K562 (cell line): ENCODE measurements at regions not wholly inside any gene's neighbourhood (a gene's known extent, or its start where the extent isn't known, plus 50 kb on each side); places are given as distances from the start of the nearest gene placed in this dataset.

Experiments
- ATAC-seq: fragments of 200-7000 bp; cut with Tn5 transposase; 3 replicates; pipeline ENCODE4 v1.9.1; 2020; ENCODE audit warnings: moderate library complexity
- BruUV-seq: library from RNA; stranded (reverse); fragments of 400-500 nt; replicated peaks from 2 replicates; lab custom pipeline; 2021; lab: Mats Ljungman, UMichigan
- CTCF ChIA-PET: fragments of 300-600 bp; formaldehyde crosslinking; extraction: SDS; loops from one replicate; lab custom pipeline; 2021; ENCODE audit warnings: low intra/inter-chr PET ratio; lab: Yijun Ruan, JAX
- POLR2A ChIA-PET: fragments of 300-600, 350-650 bp; sonication (Branson Sonifier 250); formaldehyde crosslinking; extraction: SDS; loops from one replicate; lab custom pipeline; 2021; ENCODE audit warnings: antibody characterized with exemption, inconsistent platforms; lab: Yijun Ruan, JAX
- DNase-seq, 4 experiments: peaks; one replicate each; pipeline versions ENCODE4 v3.0.0 to v3.0.0-alpha.2; 2011 to 2018; ENCODE audit warnings: low spot score in 3 of 4, mixed read lengths in 3 of 4; ENCODE audit errors: extremely low read depth in 1 of 4
- FAIRE-seq: peaks from 2 replicates; lab custom pipeline; 2011; peaks lifted over from hg19 to GRCh38; lab: Jason Lieb, UNC
- H2AFZ ChIP-seq: 2 replicates; pipeline ENCODE4 v1.6.0; 2011; ENCODE audit warnings: low read depth, low read length, control low read depth, inconsistent platforms
- H3K27ac ChIP-seq: fragments of 200-600 bp; 3 replicates; pipeline ENCODE4 v1.8.0; 2011; ENCODE audit warnings: low read depth, mild to moderate bottlenecking, control low read depth, inconsistent platforms, low read length, moderate library complexity, mixed read lengths; ENCODE audit errors: extremely low read depth
- H3K27me3 ChIP-seq, 2 experiments: fragments of 300-600 bp in 1 of 2; 2 replicates in 1 of 2; 3 replicates in 1 of 2; pipeline versions ENCODE4 v1.6.0 to v1.8.0; 2011; ENCODE audit warnings: inconsistent platforms in 2 of 2, low read length in 2 of 2, mild to moderate bottlenecking in 1 of 2, mixed read lengths in 1 of 2, moderate library complexity in 1 of 2; ENCODE audit not compliant: control insufficient read depth in 2 of 2, insufficient read depth in 2 of 2
- H3K36me3 ChIP-seq: fragments of 300-600 bp; 3 replicates; pipeline ENCODE4 v1.8.0; 2011; ENCODE audit warnings: mild to moderate bottlenecking, low read length, inconsistent platforms; ENCODE audit not compliant: control insufficient read depth, insufficient read depth
- H3K4me1 ChIP-seq, 2 experiments: fragments of 200-600 bp in 1 of 2; replicated peaks in 1 of 2; 2 replicates in 1 of 2; 3 replicates in 1 of 2; pipeline versions ENCODE4 v1.5.1 to v1.8.0; 2011; ENCODE audit warnings: inconsistent platforms in 2 of 2, low read length in 2 of 2, mild to moderate bottlenecking in 1 of 2, mixed read lengths in 1 of 2, moderate library complexity in 1 of 2; ENCODE audit not compliant: control insufficient read depth in 2 of 2, insufficient read depth in 2 of 2
- H3K4me2 ChIP-seq: 2 replicates; pipeline ENCODE4 v1.6.1; 2011; ENCODE audit warnings: low read length, control low read depth, inconsistent platforms, mixed read lengths; ENCODE audit not compliant: insufficient read depth
- H3K4me3 ChIP-seq: fragments of 200-600 bp; sonication (generic), shearing (Covaris generic); 2 replicates; pipeline ENCODE4 v1.5.1; 2016; ENCODE audit warnings: control low read depth, inconsistent platforms
- H3K79me2 ChIP-seq: fragments of 200-600 bp; 3 replicates; pipeline ENCODE4 v1.8.0; 2011; ENCODE audit warnings: low read length, inconsistent platforms; ENCODE audit not compliant: control insufficient read depth, insufficient read depth
- H3K9ac ChIP-seq, 2 experiments: 2 replicates each; pipeline versions ENCODE4 v1.6.0 to v1.6.1; 2011; ENCODE audit warnings: low read depth in 2 of 2, low read length in 2 of 2, control low read depth in 1 of 2, inconsistent platforms in 1 of 2, mild to moderate bottlenecking in 1 of 2, mixed read lengths in 1 of 2; ENCODE audit not compliant: insufficient read depth in 1 of 2
- H3K9me1 ChIP-seq: one replicate; pipeline ENCODE4 v1.6.0; 2011; ENCODE audit warnings: inconsistent platforms, mild to moderate bottlenecking, low read length, moderate library complexity; ENCODE audit not compliant: control insufficient read depth, insufficient read depth
- H3K9me3 ChIP-seq: replicated peaks from 2 replicates; pipeline ENCODE4 v1.5.1; 2011; ENCODE audit warnings: low read depth, low read length, inconsistent platforms; ENCODE audit not compliant: control insufficient read depth, insufficient read depth
- H4K20me1 ChIP-seq: replicated peaks from 2 replicates; pipeline ENCODE4 v1.6.1; 2011; ENCODE audit warnings: low read length, inconsistent platforms, mixed read lengths; ENCODE audit not compliant: control insufficient read depth, insufficient read depth
- ARID4B ChIP-seq: sonication (generic); formaldehyde crosslinking; IDR thresholded peaks from 2 replicates; pipeline ENCODE4 v1.8.0; 2022; ENCODE audit warnings: mild to moderate bottlenecking, missing genetic modification reagents
- CEBPB ChIP-seq: fragments of 450-650 bp; IDR thresholded peaks from 2 replicates; pipeline ENCODE4 v1.6.1; 2016; ENCODE audit warnings: missing genetic modification characterization, missing compliant biosample characterization
- DACH1 ChIP-seq: fragments of 450-650 bp; IDR thresholded peaks from 2 replicates; pipeline ENCODE4 v1.6.1; 2018; ENCODE audit not compliant: partially characterized antibody
- FOXJ3 ChIP-seq: sonication (generic); formaldehyde crosslinking; IDR thresholded peaks from 2 replicates; pipeline ENCODE4 v1.4.0; 2020; ENCODE audit warnings: mild to moderate bottlenecking, missing genetic modification reagents
- HDAC2 ChIP-seq: fragments of 450-650 bp; IDR thresholded peaks from 2 replicates; pipeline ENCODE4 v1.6.1; 2016; ENCODE audit warnings: mild to moderate bottlenecking
- ILK ChIP-seq: fragments of 450-650 bp; IDR thresholded peaks from 2 replicates; pipeline ENCODE4 v1.6.1; 2016; ENCODE audit warnings: missing genetic modification characterization, low read depth, mild to moderate bottlenecking, missing compliant biosample characterization, moderate library complexity, borderline replicate concordance
- PHF21A ChIP-seq: fragments of 450-650 bp; IDR thresholded peaks from 2 replicates; pipeline ENCODE4 v1.6.1; 2017; ENCODE audit warnings: low read depth, borderline replicate concordance
- RBFOX2 ChIP-seq: fragments of 200-400 bp; formaldehyde crosslinking; IDR thresholded peaks from 2 replicates; pipeline ENCODE4 v1.6.1; 2017; ENCODE audit warnings: low read depth, mild to moderate bottlenecking, low read length, moderate library complexity
- RUNX1 ChIP-seq: sonication (generic); IDR thresholded peaks from 2 replicates; pipeline ENCODE4 v1.6.1; 2016; ENCODE audit warnings: antibody characterized with exemption, low read depth
- ZBTB9 ChIP-seq: fragments of 450-650 bp; formaldehyde crosslinking; IDR thresholded peaks from 2 replicates; pipeline ENCODE4 v1.4.0; 2020; ENCODE audit warnings: mild to moderate bottlenecking, moderate library complexity
- ZFX ChIP-seq: sonication (generic); formaldehyde crosslinking; IDR thresholded peaks from 2 replicates; pipeline ENCODE4 v1.8.0; 2022; ENCODE audit warnings: mild to moderate bottlenecking, missing genetic modification reagents, moderate library complexity
- ZNF644 ChIP-seq: fragments of 200-800 bp; sonication (Bioruptor generic); IDR thresholded peaks from 2 replicates; pipeline ENCODE4 v1.6.1; 2016; ENCODE audit warnings: low read depth, missing genetic modification characterization, missing compliant biosample characterization
- ZNF830 ChIP-seq: fragments of 250-450 bp; sonication (Bioruptor Pico); IDR thresholded peaks from 2 replicates; pipeline ENCODE4 v1.5.0; 2021; ENCODE audit warnings: mild to moderate bottlenecking
- WGBS: fragments of 100-300 bp; shearing (Covaris generic); methylation state at CpG from one replicate; pipeline ENCODE4 v1.1.6; 2016; ENCODE audit warnings: low coverage, mixed read lengths; ENCODE audit not compliant: insufficient coverage; ENCODE audit errors: missing lambda C conversion rate; 5-methylcytosine and 5-hydroxymethylcytosine counted together
- in situ Hi-C: fragments of 300-500 bp; cut with MboI; formaldehyde crosslinking; loops from 4 replicates; pipeline ENCODE4 v1.15.0; 2018; ENCODE audit warnings: inconsistent platforms, mixed read lengths
- intact Hi-C: fragments of 100-400 bp; cut with micrococcal nuclease; formaldehyde crosslinking; loops from 2 replicates; pipeline ENCODE4 v1.14.2; 2022
- TF ChIP-seq, protein P1 (sequence below): fragments of 450-650 bp; IDR thresholded peaks from 2 replicates; pipeline ENCODE4 v1.7.1; 2018; ENCODE audit warnings: mild to moderate bottlenecking, low read depth; ENCODE audit not compliant: partially characterized antibody

DNA sequence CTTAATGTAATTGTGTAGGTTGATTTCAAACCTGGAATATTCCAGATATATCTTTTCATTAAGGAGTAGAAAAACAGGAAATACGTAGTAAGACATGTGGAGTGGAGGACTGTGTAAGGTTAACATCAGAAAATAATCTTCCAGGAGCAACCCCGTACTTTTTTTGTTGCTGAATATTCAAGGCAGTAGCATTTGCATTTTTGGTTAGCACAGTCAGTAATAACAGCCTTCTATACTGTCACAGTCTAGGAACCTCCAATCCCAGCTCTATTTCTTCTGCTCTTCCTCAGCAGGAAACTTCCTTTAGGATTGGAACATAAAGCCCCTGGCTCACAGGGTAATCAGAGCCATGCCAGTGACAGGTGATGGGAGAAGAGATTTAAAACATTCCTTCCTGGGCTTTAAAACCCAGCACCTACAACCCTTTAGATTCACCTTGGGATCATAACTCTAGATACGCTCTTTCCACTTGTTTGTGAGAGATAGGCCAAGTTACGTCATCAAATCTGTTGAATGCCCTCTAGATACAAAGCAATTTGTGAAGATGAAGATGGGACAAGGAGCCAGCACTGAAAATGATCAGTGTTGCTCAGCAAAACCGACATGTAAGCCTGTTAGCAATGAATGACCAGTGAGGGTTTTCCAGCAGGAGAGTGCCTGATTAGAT is 248.5 kb upstream of the NPY start:
- POLR2A ChIA-PET = no interaction called here
- intact Hi-C loops = no loop called here
- TF ChIP-seq ILK (no peak), RUNX1 (no peak), ZNF830 (CRISPR knock-in tag) (no peak), ARID4B (CRISPR knock-in tag) (no peak), DACH1 (no peak), ZNF644 (tag) (no peak), RBFOX2 (no peak), CEBPB (tag) (no peak), HDAC2 (no peak), FOXJ3 (CRISPR knock-in tag) (no peak), ZFX (CRISPR knock-in tag) (no peak), PHF21A (no peak), ZBTB9 (CRISPR knock-in tag) (no peak)
- TF ChIP-seq, protein P1, sequence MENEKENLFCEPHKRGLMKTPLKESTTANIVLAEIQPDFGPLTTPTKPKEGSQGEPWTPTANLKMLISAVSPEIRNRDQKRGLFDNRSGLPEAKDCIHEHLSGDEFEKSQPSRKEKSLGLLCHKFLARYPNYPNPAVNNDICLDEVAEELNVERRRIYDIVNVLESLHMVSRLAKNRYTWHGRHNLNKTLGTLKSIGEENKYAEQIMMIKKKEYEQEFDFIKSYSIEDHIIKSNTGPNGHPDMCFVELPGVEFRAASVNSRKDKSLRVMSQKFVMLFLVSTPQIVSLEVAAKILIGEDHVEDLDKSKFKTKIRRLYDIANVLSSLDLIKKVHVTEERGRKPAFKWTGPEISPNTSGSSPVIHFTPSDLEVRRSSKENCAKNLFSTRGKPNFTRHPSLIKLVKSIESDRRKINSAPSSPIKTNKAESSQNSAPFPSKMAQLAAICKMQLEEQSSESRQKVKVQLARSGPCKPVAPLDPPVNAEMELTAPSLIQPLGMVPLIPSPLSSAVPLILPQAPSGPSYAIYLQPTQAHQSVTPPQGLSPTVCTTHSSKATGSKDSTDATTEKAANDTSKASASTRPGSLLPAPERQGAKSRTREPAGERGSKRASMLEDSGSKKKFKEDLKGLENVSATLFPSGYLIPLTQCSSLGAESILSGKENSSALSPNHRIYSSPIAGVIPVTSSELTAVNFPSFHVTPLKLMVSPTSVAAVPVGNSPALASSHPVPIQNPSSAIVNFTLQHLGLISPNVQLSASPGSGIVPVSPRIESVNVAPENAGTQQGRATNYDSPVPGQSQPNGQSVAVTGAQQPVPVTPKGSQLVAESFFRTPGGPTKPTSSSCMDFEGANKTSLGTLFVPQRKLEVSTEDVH = no peak

More for the DNA sequence above, 248.5 kb upstream of the NPY start:
- Histone ChIP-seq H3K4me1 (no peaks in the 10 kb centered on the region), H3K27me3 (no peaks in the 10 kb centered on the region), H3K9ac (no peak overlapping the region), H3K4me2 (no peak overlapping the region), H3K4me3 (no peak overlapping the region), H3K79me2 (no peaks in the 10 kb centered on the region), H3K9me1 (no peaks in the 10 kb centered on the region), H3K9me3 (no peaks in the 10 kb centered on the region), H3K27ac (no peak overlapping the region), H4K20me1 (no peaks in the 10 kb centered on the region), H2AFZ (no peak overlapping the region), H3K36me3 (no peaks in the 10 kb centered on the region)
- CTCF ChIA-PET = no interaction called here
- no TSS peak for BruUV-seq
- no peak for FAIRE-seq
- ATAC-seq = no peak
- WGBS = 0% methylated on average over 5 of the region's 5 CpGs
- in situ Hi-C loops = no loop called here
- DNase-seq = no peak
